Sigmoid colon (tissue), 4 donors: ENCODE measurements at regions not wholly inside any gene's neighbourhood (a gene's known extent, or its start where the extent isn't known, plus 50 kb on each side); places are given as distances from the start of the nearest gene placed in this dataset.

Source experiments
- CTCF ChIP-seq, 4 experiments: fragments of 450-650 bp in 3 of 4; fragments of 200-600 bp in 1 of 4; IDR thresholded peaks; one replicate each; pipeline ENCODE4 v1.5.1; 2016 to 2019; ENCODE audit warnings: antibody characterized with exemption in 4 of 4, mild to moderate bottlenecking in 3 of 4, moderate library complexity in 2 of 4
- EP300 ChIP-seq, 4 donors: sonication (generic); formaldehyde crosslinking; IDR thresholded peaks; one replicate each; pipeline ENCODE4 v1.6.1; 2017; ENCODE audit warnings: antibody characterized with exemption in 4 of 4
- POLR2A ChIP-seq, 2 donors: fragments of 450-650 bp; IDR thresholded peaks; one replicate each; pipeline ENCODE4 v1.6.1; 2016; ENCODE audit warnings: antibody characterized with exemption in 2 of 2, mild to moderate bottlenecking in 2 of 2, moderate library complexity in 2 of 2
- POLR2AphosphoS5 ChIP-seq, 4 donors: sonication (generic); formaldehyde crosslinking; IDR thresholded peaks; one replicate each; pipeline ENCODE4 v1.6.1; 2017; ENCODE audit warnings: antibody characterized with exemption in 4 of 4

GRCh38 chr20:24781418-24781980 lies 167.6 kb upstream of the CST7 start:
- no peak for TF ChIP-seq CTCF (IDR thresholded peaks at IDR 0.05)
- TF ChIP-seq POLR2A (IDR thresholded peaks at IDR 0.05): no peak
- no peak for TF ChIP-seq EP300 (IDR thresholded peaks at IDR 0.05)
- no peak for TF ChIP-seq POLR2AphosphoS5 (IDR thresholded peaks at IDR 0.05)
